ENCODE measurements at regions not wholly inside any gene's neighbourhood (a gene's known extent, or its start where the extent isn't known, plus 50 kb on each side); places are given as distances from the start of the nearest gene placed in this dataset.

GRCh38 chr2:18133310-18133709, 254.8 kb downstream of the KCNS3 start:
- ChIA-PET POLR2A (no interaction called here), RAD21 (ENCODE audit: unreplicated experiment) (no interaction called here), CTCF (interaction anchor here (0.7 kb wide), 1 partner anchor 1725 kb away, joined by 3 read pairs; no protein-coding TSS in a partner anchor), SMC1A (ENCODE audit: uncharacterized antibody, unreplicated experiment) (interaction anchor here (1.3 kb wide), 1 partner anchor 14 kb away, joined by 3 read pairs; no protein-coding TSS in a partner anchor)
- Histone ChIP-seq H3K4me3 (no peak overlapping the region), H3K27ac (ENCODE audit: control insufficient read depth, insufficient read depth) (no peak overlapping the region), H3K27me3 (replicated peaks in 1 of 2; ENCODE audit: control insufficient read depth in 2 of 2, insufficient read depth in 2 of 2, low read length in 1 of 2) (no peaks in the 10 kb centered on the region; a peak in 1 of 4 replicates), H3K9ac (ENCODE audit: control insufficient read depth, insufficient read depth, low read length) (no peak overlapping the region), H3K36me3 (ENCODE audit: control insufficient read depth in 2 of 2, insufficient read depth in 2 of 2, low read length in 1 of 2) (no peaks in the 10 kb centered on the region), H3K9me3 (replicated peaks; ENCODE audit: control insufficient read depth, insufficient read depth, low read length) (no peaks in the 10 kb centered on the region), H3K79me2 (ENCODE audit: control insufficient read depth, insufficient read depth, low read length) (no peaks in the 10 kb centered on the region), H3K4me1 (ENCODE audit: control insufficient read depth, insufficient read depth, low read length) (no peaks in the 10 kb centered on the region), H4K20me1 (ENCODE audit: control insufficient read depth, insufficient read depth) (no peaks in the 10 kb centered on the region), H3K4me2 (ENCODE audit: control insufficient read depth, insufficient read depth) (no peak overlapping the region), H2AFZ (ENCODE audit: control insufficient read depth, low read depth, low read length) (no peak overlapping the region)
- in situ Hi-C loops (cut with MboI) (no loop called here), intact Hi-C loops (cut with micrococcal nuclease; ENCODE audit: unreplicated experiment) (no loop called here)
- no TSS peak for BruUV-seq (replicated peaks)
- TF ChIP-seq ZBTB11 (CRISPR knock-in tag; IDR thresholded peaks at IDR 0.05) (no peak), PAX8 (IDR thresholded peaks at IDR 0.05) (no peak), IKZF1 (conservative IDR thresholded peaks at IDR 0.05) (no peak), FOXK2 (IDR thresholded peaks at IDR 0.05) (no peak), SMAD1 (IDR thresholded peaks at IDR 0.05; ENCODE audit: low read depth, partially characterized antibody) (no peak), MAX (IDR thresholded peaks at IDR 0.05; ENCODE audit: low read depth, low read length) (no peak), NR2F1 (conservative IDR thresholded peaks at IDR 0.05) (no peak)
- no peak for DNase-seq (ENCODE audit: low read depth, low spot score)
- FAIRE-seq, result no peak
- ATAC-seq, result no peak
